ENCODE measurements at regions not wholly inside any gene's neighbourhood (a gene's known extent, or its start where the extent isn't known, plus 50 kb on each side); places are given as distances from the start of the nearest gene placed in this dataset.
"Not testable (repeated sequence)": the region's sequence is repeated elsewhere in the genome, so short reads cannot be mapped to it uniquely, and the experiment has no call there.

GRCh38 chr1:83263808-83264207, 735.1 kb downstream of the TTLL7 start:
- H3K4me1 ChIP-seq (ENCODE audit: control insufficient read depth, insufficient read depth, low read length); H3K27me3 ChIP-seq (ENCODE audit: control insufficient read depth in 1 of 2, insufficient read depth in 2 of 2, low read length in 2 of 2); H3K36me3 ChIP-seq (ENCODE audit: control insufficient read depth in 2 of 2, insufficient read depth in 2 of 2, low read length in 2 of 2); H3K27ac ChIP-seq (ENCODE audit: low read length); H3K9ac ChIP-seq (ENCODE audit: low read length in 2 of 2); H3K9me3 ChIP-seq (ENCODE audit: control insufficient read depth in 2 of 2, low read length in 2 of 2); H3K4me3 ChIP-seq (ENCODE audit: low read length in 2 of 2): not testable (repeated sequence)

- H3K4me3 ChIP-seq (ENCODE audit: low read length in 2 of 2); H3K27me3 ChIP-seq (ENCODE audit: control insufficient read depth in 1 of 2, insufficient read depth in 2 of 2, low read length in 2 of 2); H3K27ac ChIP-seq (ENCODE audit: low read length); H3K9me3 ChIP-seq (ENCODE audit: control insufficient read depth in 2 of 2, low read length in 2 of 2); H3K9ac ChIP-seq (ENCODE audit: low read length in 2 of 2); H3K4me1 ChIP-seq (ENCODE audit: control insufficient read depth, insufficient read depth, low read length); H3K36me3 ChIP-seq (ENCODE audit: control insufficient read depth in 2 of 2, insufficient read depth in 2 of 2, low read length in 2 of 2): not testable (repeated sequence)
These were observed 747.2 kb downstream of the TTLL7 start for GRCh38 chr1:83251687-83252086.

- H3K4me1 ChIP-seq (ENCODE audit: control insufficient read depth, insufficient read depth, low read length); H3K27ac ChIP-seq (ENCODE audit: low read length); H3K27me3 ChIP-seq (ENCODE audit: control insufficient read depth in 1 of 2, insufficient read depth in 2 of 2, low read length in 2 of 2); H3K9ac ChIP-seq (ENCODE audit: low read length in 2 of 2); H3K36me3 ChIP-seq (ENCODE audit: control insufficient read depth in 2 of 2, insufficient read depth in 2 of 2, low read length in 2 of 2); H3K9me3 ChIP-seq (ENCODE audit: control insufficient read depth in 2 of 2, low read length in 2 of 2); H3K4me3 ChIP-seq (ENCODE audit: low read length in 2 of 2): not testable (repeated sequence)
These were observed 752.2 kb downstream of the TTLL7 start for GRCh38 chr1:83246780-83247179.

GRCh38 chr1:83244832-83245231, 754.1 kb downstream of the TTLL7 start:
- not testable (repeated sequence) for H3K27ac ChIP-seq (ENCODE audit: low read length); H3K4me3 ChIP-seq (ENCODE audit: low read length in 2 of 2); H3K36me3 ChIP-seq (ENCODE audit: control insufficient read depth in 2 of 2, insufficient read depth in 2 of 2, low read length in 2 of 2); H3K9me3 ChIP-seq (ENCODE audit: control insufficient read depth in 2 of 2, low read length in 2 of 2); H3K9ac ChIP-seq (ENCODE audit: low read length in 2 of 2); H3K4me1 ChIP-seq (ENCODE audit: control insufficient read depth, insufficient read depth, low read length); H3K27me3 ChIP-seq (ENCODE audit: control insufficient read depth in 1 of 2, insufficient read depth in 2 of 2, low read length in 2 of 2)

GRCh38 chr1:83239568-83239967, 759.4 kb downstream of the TTLL7 start:
- H3K4me1 ChIP-seq (ENCODE audit: control insufficient read depth, insufficient read depth, low read length); H3K9ac ChIP-seq (ENCODE audit: low read length in 2 of 2): not testable (repeated sequence)

GRCh38 chr1:83238654-83239053, 760.3 kb downstream of the TTLL7 start:
- H3K9ac ChIP-seq (ENCODE audit: low read length in 2 of 2); H3K36me3 ChIP-seq (ENCODE audit: control insufficient read depth in 2 of 2, insufficient read depth in 2 of 2, low read length in 2 of 2); H3K4me1 ChIP-seq (ENCODE audit: control insufficient read depth, insufficient read depth, low read length); H3K27me3 ChIP-seq (ENCODE audit: control insufficient read depth in 1 of 2, insufficient read depth in 2 of 2, low read length in 2 of 2); H3K4me3 ChIP-seq (ENCODE audit: low read length in 2 of 2); H3K9me3 ChIP-seq (ENCODE audit: control insufficient read depth in 2 of 2, low read length in 2 of 2); H3K27ac ChIP-seq (ENCODE audit: low read length): not testable (repeated sequence)

More at GRCh38 chr1:83239568-83239967, 759.4 kb downstream of the TTLL7 start:
- not testable (repeated sequence) for H3K4me3 ChIP-seq (ENCODE audit: low read length in 2 of 2); H3K9me3 ChIP-seq (ENCODE audit: control insufficient read depth in 2 of 2, low read length in 2 of 2); H3K27me3 ChIP-seq (ENCODE audit: control insufficient read depth in 1 of 2, insufficient read depth in 2 of 2, low read length in 2 of 2); H3K36me3 ChIP-seq (ENCODE audit: control insufficient read depth in 2 of 2, insufficient read depth in 2 of 2, low read length in 2 of 2); H3K27ac ChIP-seq (ENCODE audit: low read length)

- H3K9ac ChIP-seq (ENCODE audit: low read length in 2 of 2): not testable (repeated sequence)
These were observed 779.1 kb downstream of the TTLL7 start for GRCh38 chr1:83219788-83220187.

GRCh38 chr1:83218036-83218716, 780.8 kb downstream of the TTLL7 start:
- H3K4me1 ChIP-seq (ENCODE audit: control insufficient read depth, insufficient read depth, low read length); H3K9ac ChIP-seq (ENCODE audit: low read length in 2 of 2); H3K4me3 ChIP-seq (ENCODE audit: low read length in 2 of 2); H3K27me3 ChIP-seq (ENCODE audit: control insufficient read depth in 1 of 2, insufficient read depth in 2 of 2, low read length in 2 of 2); H3K36me3 ChIP-seq (ENCODE audit: control insufficient read depth in 2 of 2, insufficient read depth in 2 of 2, low read length in 2 of 2); H3K27ac ChIP-seq (ENCODE audit: low read length); H3K9me3 ChIP-seq (ENCODE audit: control insufficient read depth in 2 of 2, low read length in 2 of 2): not testable (repeated sequence)

More at GRCh38 chr1:83219788-83220187, 779.1 kb downstream of the TTLL7 start:
- not testable (repeated sequence) for H3K9me3 ChIP-seq (ENCODE audit: control insufficient read depth in 2 of 2, low read length in 2 of 2); H3K4me1 ChIP-seq (ENCODE audit: control insufficient read depth, insufficient read depth, low read length); H3K36me3 ChIP-seq (ENCODE audit: control insufficient read depth in 2 of 2, insufficient read depth in 2 of 2, low read length in 2 of 2); H3K27ac ChIP-seq (ENCODE audit: low read length); H3K27me3 ChIP-seq (ENCODE audit: control insufficient read depth in 1 of 2, insufficient read depth in 2 of 2, low read length in 2 of 2); H3K4me3 ChIP-seq (ENCODE audit: low read length in 2 of 2)

- H3K9ac ChIP-seq (ENCODE audit: low read length in 2 of 2); H3K4me1 ChIP-seq (ENCODE audit: control insufficient read depth, insufficient read depth, low read length); H3K9me3 ChIP-seq (ENCODE audit: control insufficient read depth in 2 of 2, low read length in 2 of 2); H3K4me3 ChIP-seq (ENCODE audit: low read length in 2 of 2); H3K27ac ChIP-seq (ENCODE audit: low read length); H3K27me3 ChIP-seq (ENCODE audit: control insufficient read depth in 1 of 2, insufficient read depth in 2 of 2, low read length in 2 of 2); H3K36me3 ChIP-seq (ENCODE audit: control insufficient read depth in 2 of 2, insufficient read depth in 2 of 2, low read length in 2 of 2): not testable (repeated sequence)
These were observed 784.6 kb downstream of the TTLL7 start for GRCh38 chr1:83214317-83214716.

- H3K27ac ChIP-seq (ENCODE audit: low read length); H3K9me3 ChIP-seq (ENCODE audit: control insufficient read depth in 2 of 2, low read length in 2 of 2); H3K4me3 ChIP-seq (ENCODE audit: low read length in 2 of 2); H3K36me3 ChIP-seq (ENCODE audit: control insufficient read depth in 2 of 2, insufficient read depth in 2 of 2, low read length in 2 of 2); H3K9ac ChIP-seq (ENCODE audit: low read length in 2 of 2); H3K4me1 ChIP-seq (ENCODE audit: control insufficient read depth, insufficient read depth, low read length); H3K27me3 ChIP-seq (ENCODE audit: control insufficient read depth in 1 of 2, insufficient read depth in 2 of 2, low read length in 2 of 2): not testable (repeated sequence)
These were observed 785.3 kb downstream of the TTLL7 start for GRCh38 chr1:83213648-83214047.

GRCh38 chr1:83212033-83212432, 786.9 kb downstream of the TTLL7 start:
- not testable (repeated sequence) for H3K27me3 ChIP-seq (ENCODE audit: control insufficient read depth in 1 of 2, insufficient read depth in 2 of 2, low read length in 2 of 2); H3K27ac ChIP-seq (ENCODE audit: low read length); H3K9me3 ChIP-seq (ENCODE audit: control insufficient read depth in 2 of 2, low read length in 2 of 2); H3K9ac ChIP-seq (ENCODE audit: low read length in 2 of 2); H3K36me3 ChIP-seq (ENCODE audit: control insufficient read depth in 2 of 2, insufficient read depth in 2 of 2, low read length in 2 of 2); H3K4me3 ChIP-seq (ENCODE audit: low read length in 2 of 2); H3K4me1 ChIP-seq (ENCODE audit: control insufficient read depth, insufficient read depth, low read length)

All from stomach smooth muscle (tissue), 2 donors.